H9 (cell line): ENCODE measurements at regions not wholly inside any gene's neighbourhood (a gene's known extent, or its start where the extent isn't known, plus 50 kb on each side); places are given as distances from the start of the nearest gene placed in this dataset.
A peak's percentile ranks its signal among the peaks of the same experiment; 100 is the strongest.

Source experiments
- DNase-seq: peaks from one replicate; pipeline ENCODE4 v3.0.0-alpha.2; 2017
- H2AFZ ChIP-seq: one replicate; pipeline ENCODE4 v1.6.1; 2013; ENCODE audit warnings: mild to moderate bottlenecking, low read length, control low read depth, moderate library complexity
- H2AK5ac ChIP-seq: 2 replicates; pipeline ENCODE4 v1.6.1; 2013; ENCODE audit warnings: low read length, control low read depth, mixed read lengths; ENCODE audit not compliant: insufficient read length
- H2BK120ac ChIP-seq: one replicate; pipeline ENCODE4 v1.6.1; 2013; ENCODE audit warnings: low read depth, mild to moderate bottlenecking, low read length, control low read depth, inconsistent platforms; ENCODE audit not compliant: poor library complexity, severe bottlenecking
- H2BK12ac ChIP-seq: 2 replicates; pipeline ENCODE4 v1.6.1; 2013; ENCODE audit warnings: low read length, control low read depth, mixed read lengths, low read depth; ENCODE audit not compliant: insufficient read length
- H2BK15ac ChIP-seq: 2 replicates; pipeline ENCODE4 v1.6.1; 2013; ENCODE audit warnings: low read depth, low read length, control low read depth
- H2BK20ac ChIP-seq: one replicate; pipeline ENCODE4 v1.6.1; 2013; ENCODE audit warnings: low read depth, mild to moderate bottlenecking, low read length, control low read depth, inconsistent platforms; ENCODE audit not compliant: poor library complexity, severe bottlenecking
- H2BK5ac ChIP-seq: 2 replicates; pipeline ENCODE4 v1.6.1; 2013; ENCODE audit warnings: low read length, control low read depth, mixed read lengths; ENCODE audit not compliant: insufficient read length
- H3K14ac ChIP-seq: 2 replicates; pipeline ENCODE4 v1.6.1; 2013; ENCODE audit warnings: low read length, control low read depth; ENCODE audit not compliant: insufficient read depth
- H3K18ac ChIP-seq: 2 replicates; pipeline ENCODE4 v1.6.1; 2013; ENCODE audit warnings: low read depth, mild to moderate bottlenecking, mixed read lengths, low read length, control low read depth; ENCODE audit not compliant: insufficient read length
- H3K23ac ChIP-seq: 2 replicates; pipeline ENCODE4 v1.6.1; 2013; ENCODE audit warnings: low read length, control low read depth, mixed read lengths, low read depth; ENCODE audit not compliant: insufficient read length
- H3K23me2 ChIP-seq: 2 replicates; pipeline ENCODE4 v1.6.1; 2013; ENCODE audit warnings: low read depth, mild to moderate bottlenecking, mixed read lengths, low read length, control low read depth; ENCODE audit not compliant: insufficient read length, poor library complexity, severe bottlenecking
- H3K27ac ChIP-seq: 2 replicates; pipeline ENCODE4 v1.5.1; 2013; ENCODE audit warnings: low read length, control low read depth, mixed read lengths, low read depth; ENCODE audit not compliant: insufficient read length
- H3K27me3 ChIP-seq: 2 replicates; pipeline ENCODE4 v1.6.1; 2013; ENCODE audit warnings: low read length, control low read depth, inconsistent platforms; ENCODE audit not compliant: insufficient read depth
- H3K4ac ChIP-seq: 2 replicates; pipeline ENCODE4 v1.6.1; 2013; ENCODE audit warnings: low read depth, mild to moderate bottlenecking, control low read depth, inconsistent platforms, low read length, moderate library complexity
- H3K4me1 ChIP-seq: 2 replicates; pipeline ENCODE4 v1.6.1; 2013; ENCODE audit warnings: low read length, control low read depth, inconsistent platforms; ENCODE audit not compliant: insufficient read depth
- H3K4me2 ChIP-seq: 2 replicates; pipeline ENCODE4 v1.6.1; 2013; ENCODE audit warnings: low read length, control low read depth, mixed read lengths; ENCODE audit not compliant: insufficient read length, insufficient read depth
- H3K56ac ChIP-seq: 2 replicates; pipeline ENCODE4 v1.6.1; 2013; ENCODE audit warnings: low read depth, mild to moderate bottlenecking, mixed read lengths, low read length, control low read depth; ENCODE audit not compliant: insufficient read length
- H3K79me1 ChIP-seq: 2 replicates; pipeline ENCODE4 v1.6.1; 2013; ENCODE audit warnings: low read depth, mild to moderate bottlenecking, moderate library complexity, low read length, control low read depth, inconsistent platforms; ENCODE audit not compliant: insufficient read depth, poor library complexity, severe bottlenecking
- H3K79me2 ChIP-seq: 2 replicates; pipeline ENCODE4 v1.6.1; 2013; ENCODE audit warnings: low read length, control low read depth, inconsistent platforms; ENCODE audit not compliant: insufficient read depth
- H3K9ac ChIP-seq: 2 replicates; pipeline ENCODE4 v1.6.1; 2013; ENCODE audit warnings: low read length, control low read depth, mixed read lengths; ENCODE audit not compliant: insufficient read length; ENCODE audit errors: extremely low read depth
- H3K9me3 ChIP-seq: one replicate; pipeline ENCODE4 v1.6.1; 2013; ENCODE audit warnings: low read depth, low read length, inconsistent platforms; ENCODE audit not compliant: control insufficient read depth
- H3T11ph ChIP-seq: one replicate; pipeline ENCODE4 v1.6.1; 2013; ENCODE audit warnings: mild to moderate bottlenecking, low read length, control low read depth, inconsistent platforms
- H4K20me1 ChIP-seq: one replicate; pipeline ENCODE4 v1.6.1; 2013; ENCODE audit not compliant: control insufficient read depth, insufficient read length, insufficient read depth
- H4K5ac ChIP-seq: 2 replicates; pipeline ENCODE4 v1.6.1; 2013; ENCODE audit warnings: low read depth, mild to moderate bottlenecking, mixed read lengths, low read length, control low read depth; ENCODE audit not compliant: insufficient read length
- H4K8ac ChIP-seq: replicated peaks from 2 replicates; pipeline ENCODE4 v1.6.1; 2013; ENCODE audit warnings: low read length, control low read depth, mixed read lengths, low read depth; ENCODE audit not compliant: insufficient read length
- H4K91ac ChIP-seq: 2 replicates; pipeline ENCODE4 v1.6.1; 2013; ENCODE audit warnings: low read depth, mild to moderate bottlenecking, moderate library complexity, mixed read lengths, low read length, control low read depth; ENCODE audit not compliant: insufficient read length
- H3K27ac Mint-ChIP-seq, 3 experiments: 2 replicates in 2 of 3; 3 replicates in 1 of 3; pipeline ENCODE4 v1.8.0; 2020 to 2021; ENCODE audit warnings: mixed read lengths in 3 of 3, mild to moderate bottlenecking in 1 of 3, moderate library complexity in 1 of 3
- H3K27me3 Mint-ChIP-seq: 2 replicates; pipeline ENCODE4 v1.8.0; 2021; ENCODE audit warnings: low read depth, mild to moderate bottlenecking, moderate library complexity, mixed read lengths
- H3K36me3 Mint-ChIP-seq, 3 experiments: 2 replicates in 2 of 3; 3 replicates in 1 of 3; pipeline ENCODE4 v1.8.0; 2020 to 2021; ENCODE audit warnings: low read depth in 3 of 3, mixed read lengths in 3 of 3; ENCODE audit not compliant: insufficient read depth in 1 of 3
- H3K4me1 Mint-ChIP-seq, 2 experiments: 2 replicates each; pipeline ENCODE4 v1.8.0; 2020; ENCODE audit warnings: mixed read lengths in 2 of 2
- H3K4me3 Mint-ChIP-seq, 2 experiments: 2 replicates in 1 of 2; 3 replicates in 1 of 2; pipeline ENCODE4 v1.8.0; 2020 to 2021; ENCODE audit warnings: mild to moderate bottlenecking in 2 of 2, mixed read lengths in 2 of 2, moderate library complexity in 1 of 2
- H3K9me3 Mint-ChIP-seq, 2 experiments: 2 replicates in 1 of 2; 3 replicates in 1 of 2; pipeline ENCODE4 v1.8.0; 2020; ENCODE audit warnings: mild to moderate bottlenecking in 2 of 2, mixed read lengths in 2 of 2, moderate library complexity in 1 of 2
- CTCF ChIP-seq: fragments of 200-600 bp; sonication (generic); conservative IDR thresholded peaks from 3 replicates; pipeline ENCODE4 v1.8.0; 2021; ENCODE audit warnings: antibody characterized with exemption, mild to moderate bottlenecking
- WGBS: extraction: QIAGEN DNeasy Blood & Tissue Kit; methylation state at CpG from one replicate; pipeline ENCODE4 v1.1.7; 2013; ENCODE audit warnings: missing lambda C conversion rate, low lambda C conversion rate, mixed read lengths; ENCODE audit not compliant: insufficient read length; ENCODE audit errors: extremely low coverage; 5-methylcytosine and 5-hydroxymethylcytosine counted together

GRCh38 chr3:82423268-82424030 lies 662.0 kb upstream of the GBE1 start:
- no peak overlapping the region for H2AFZ ChIP-seq
- no peak overlapping the region for H3K9ac ChIP-seq

More at GRCh38 chr3:82423268-82424030, 662.0 kb upstream of the GBE1 start:
- H3K23me2 ChIP-seq: peaks cover 2% of the 10 kb centered on the region
- Mint-ChIP-seq H3K27ac (peak overlapping the region; percentile 59 to 95 (median 74)), H3K27me3 (no peaks in the 10 kb centered on the region), H3K9me3 (no peaks in the 10 kb centered on the region), H3K4me1 (peaks cover 43 to 50% of the 10 kb centered on the region in 2 experiments), H3K36me3 (no peaks in the 10 kb centered on the region), H3K4me3 (peak overlapping the region in 1 of 2 experiments; percentile 28; a peak in 4 of 5 replicates)
- no peaks in the 10 kb centered on the region for H3K27me3 ChIP-seq
- H4K8ac ChIP-seq: no peak overlapping the region
- peaks cover 4% of the 10 kb centered on the region; the same call in 1 of the 2 replicates for H3K4me1 ChIP-seq
- peak overlapping the region; percentile 88 for H3T11ph ChIP-seq
- no peaks in the 10 kb centered on the region for H3K79me2 ChIP-seq
- H3K27ac ChIP-seq: peak overlapping the region; percentile 51
- TF ChIP-seq CTCF: no peak
- DNase-seq: peak; percentile 39
- no peaks in the 10 kb centered on the region for H3K9me3 ChIP-seq
- no peak overlapping the region for H2BK15ac ChIP-seq
- H3K4me2 ChIP-seq: peak overlapping the region; percentile 61
- H3K4ac ChIP-seq: no peak overlapping the region
- H2BK5ac ChIP-seq: no peak overlapping the region
- H2BK120ac ChIP-seq: no peak overlapping the region
- H2BK20ac ChIP-seq: no peak overlapping the region
- H3K56ac ChIP-seq: no peak overlapping the region
- H4K5ac ChIP-seq: no peak overlapping the region
- no peaks in the 10 kb centered on the region for H3K79me1 ChIP-seq
- H2AK5ac ChIP-seq: no peak overlapping the region
- WGBS: no CpG with 5 or more reads among the region's 2 CpGs
- H4K91ac ChIP-seq: no peak overlapping the region
- H3K18ac ChIP-seq: no peak overlapping the region
- no peaks in the 10 kb centered on the region for H4K20me1 ChIP-seq
- no peak overlapping the region for H3K14ac ChIP-seq
- no peak overlapping the region for H2BK12ac ChIP-seq
- H3K23ac ChIP-seq: no peak overlapping the region
